HEK293 (cell line): ENCODE measurements at regions not wholly inside any gene's neighbourhood (a gene's known extent, or its start where the extent isn't known, plus 50 kb on each side); places are given as distances from the start of the nearest gene placed in this dataset.

Experiments
- CTCF ChIA-PET: fragments of 350-600 bp; formaldehyde crosslinking; extraction: SDS; loops from one replicate; lab custom pipeline; 2021; ENCODE audit warnings: antibody characterized with exemption; lab: Yijun Ruan, JAX
- POLR2A ChIA-PET: fragments of 300-600 bp; formaldehyde crosslinking; extraction: SDS; loops from one replicate; lab custom pipeline; 2020; ENCODE audit warnings: antibody characterized with exemption, inconsistent platforms; lab: Yijun Ruan, JAX
- H3K27ac ChIP-seq: fragments of 200-500 bp; sonication (Bioruptor generic); 2 replicates; pipeline ENCODE4 v1.5.1; 2014; ENCODE audit warnings: low read depth, low read length, control low read depth, inconsistent platforms; ENCODE audit errors: extremely low read depth
- H3K36me3 ChIP-seq, 2 experiments: fragments of 200-500 bp in 1 of 2; sonication (Bioruptor generic) in 1 of 2; 1 replicate in 1 of 2; 2 replicates in 1 of 2; pipeline ENCODE4 v1.5.1; 2014 to 2017; ENCODE audit warnings: inconsistent platforms in 2 of 2, low read length in 2 of 2; ENCODE audit not compliant: control insufficient read depth in 2 of 2, insufficient read depth in 1 of 2
- H3K4me1 ChIP-seq: fragments of 200-500 bp; sonication (Bioruptor generic); 2 replicates; pipeline ENCODE4 v1.5.1; 2014; ENCODE audit warnings: mild to moderate bottlenecking, low read length, inconsistent platforms; ENCODE audit not compliant: control insufficient read depth, insufficient read depth
- H3K4me3 ChIP-seq: 2 replicates; pipeline ENCODE4 v1.5.1; 2011; ENCODE audit warnings: low read depth, mild to moderate bottlenecking, control low read depth, low read length, moderate library complexity
- H3K9me3 ChIP-seq: fragments of 200-500 bp; sonication (Bioruptor generic); 2 replicates; pipeline ENCODE4 v1.5.1; 2014; ENCODE audit warnings: low read depth, low read length, inconsistent platforms; ENCODE audit not compliant: control insufficient read depth, insufficient read depth
- HOXD13 ChIP-seq: sonication (generic); formaldehyde crosslinking; IDR thresholded peaks from 2 replicates; pipeline ENCODE4 v1.8.0; 2022; ENCODE audit warnings: missing genetic modification reagents, borderline replicate concordance
- KLF1 ChIP-seq: fragments of 450-650 bp; formaldehyde crosslinking; IDR thresholded peaks from 2 replicates; pipeline ENCODE4 v1.5.1; 2016; ENCODE audit warnings: missing biosample characterization, missing genetic modification characterization
- KLF8 ChIP-seq: fragments of 450-650 bp; formaldehyde crosslinking; IDR thresholded peaks from 2 replicates; pipeline ENCODE4 v1.5.1; 2016; ENCODE audit warnings: missing biosample characterization, missing genetic modification characterization
- RBAK ChIP-seq: fragments of 450-650 bp; formaldehyde crosslinking; IDR thresholded peaks from 2 replicates; pipeline ENCODE4 v1.5.1; 2016; ENCODE audit warnings: missing biosample characterization, missing genetic modification characterization
- REPIN1 ChIP-seq: fragments of 450-650 bp; formaldehyde crosslinking; IDR thresholded peaks from 2 replicates; pipeline ENCODE4 v1.5.1; 2017; ENCODE audit warnings: missing biosample characterization, missing genetic modification characterization, low read depth
- SCRT1 ChIP-seq: fragments of 450-650 bp; formaldehyde crosslinking; IDR thresholded peaks from 2 replicates; pipeline ENCODE4 v1.5.1; 2016; ENCODE audit warnings: missing biosample characterization, missing genetic modification characterization, borderline replicate concordance
- SCRT2 ChIP-seq: fragments of 450-650 bp; formaldehyde crosslinking; IDR thresholded peaks from 2 replicates; pipeline ENCODE4 v1.5.1; 2016; ENCODE audit warnings: missing biosample characterization, missing genetic modification characterization
- TCF7L2 ChIP-seq: IDR thresholded peaks from 2 replicates; pipeline ENCODE4 v1.6.1; 2011; ENCODE audit warnings: low read depth, mild to moderate bottlenecking, inconsistent platforms, low read length, moderate library complexity, borderline replicate concordance
- YY1 ChIP-seq: fragments of 450-650 bp; formaldehyde crosslinking; IDR thresholded peaks from 2 replicates; pipeline ENCODE4 v1.5.1; 2018; ENCODE audit warnings: missing biosample characterization, missing genetic modification characterization
- YY2 ChIP-seq: fragments of 450-650 bp; formaldehyde crosslinking; IDR thresholded peaks from 2 replicates; pipeline ENCODE4 v1.5.1; 2016; ENCODE audit warnings: missing biosample characterization, missing genetic modification characterization
- ZBTB8A ChIP-seq: fragments of 450-650 bp; formaldehyde crosslinking; IDR thresholded peaks from 2 replicates; pipeline ENCODE4 v1.5.1; 2016; ENCODE audit warnings: missing biosample characterization, missing genetic modification characterization
- ZNF121 ChIP-seq: fragments of 450-650 bp; formaldehyde crosslinking; IDR thresholded peaks from 2 replicates; pipeline ENCODE4 v1.5.1; 2016; ENCODE audit warnings: missing biosample characterization, missing genetic modification characterization
- ZNF221 ChIP-seq: fragments of 450-650 bp; formaldehyde crosslinking; IDR thresholded peaks from 2 replicates; pipeline ENCODE4 v1.5.1; 2017; ENCODE audit warnings: missing biosample characterization, missing genetic modification characterization, borderline replicate concordance
- ZNF23 ChIP-seq: fragments of 450-650 bp; formaldehyde crosslinking; IDR thresholded peaks from 2 replicates; pipeline ENCODE4 v1.5.1; 2016; ENCODE audit warnings: missing biosample characterization, missing genetic modification characterization, borderline replicate concordance
- ZNF292 ChIP-seq: fragments of 450-650 bp; formaldehyde crosslinking; IDR thresholded peaks from 2 replicates; pipeline ENCODE4 v1.5.1; 2016; ENCODE audit warnings: low read depth, missing biosample characterization, missing genetic modification characterization, borderline replicate concordance
- ZNF324 ChIP-seq: fragments of 450-650 bp; formaldehyde crosslinking; IDR thresholded peaks from 2 replicates; pipeline ENCODE4 v1.5.1; 2016; ENCODE audit warnings: missing biosample characterization, missing genetic modification characterization
- ZNF341 ChIP-seq: fragments of 450-650 bp; formaldehyde crosslinking; IDR thresholded peaks from 2 replicates; pipeline ENCODE4; 2016; ENCODE audit warnings: low read depth, missing biosample characterization, missing genetic modification characterization
- ZNF366 ChIP-seq: fragments of 450-650 bp; formaldehyde crosslinking; conservative IDR thresholded peaks from 2 replicates; pipeline ENCODE4 v1.5.1; 2016; ENCODE audit warnings: missing biosample characterization, missing genetic modification characterization
- ZNF391 ChIP-seq: fragments of 450-650 bp; formaldehyde crosslinking; IDR thresholded peaks from 2 replicates; pipeline ENCODE4 v1.5.1; 2016; ENCODE audit warnings: low read depth, missing biosample characterization, missing genetic modification characterization, borderline replicate concordance
- ZNF423 ChIP-seq: fragments of 450-650 bp; formaldehyde crosslinking; IDR thresholded peaks from 2 replicates; pipeline ENCODE4 v1.5.1; 2016; ENCODE audit warnings: missing biosample characterization, missing genetic modification characterization
- ZNF426 ChIP-seq: fragments of 450-650 bp; formaldehyde crosslinking; IDR thresholded peaks from 2 replicates; pipeline ENCODE4 v1.5.1; 2017; ENCODE audit warnings: missing biosample characterization, missing genetic modification characterization, mild to moderate bottlenecking, inconsistent platforms, moderate library complexity
- ZNF473 ChIP-seq: fragments of 450-650 bp; formaldehyde crosslinking; IDR thresholded peaks from 2 replicates; pipeline ENCODE4 v1.5.1; 2017; ENCODE audit warnings: missing biosample characterization, missing genetic modification characterization
- ZNF501 ChIP-seq: fragments of 450-650 bp; formaldehyde crosslinking; IDR thresholded peaks from 2 replicates; pipeline ENCODE4 v1.5.1; 2016; ENCODE audit warnings: missing biosample characterization, missing genetic modification characterization
- ZNF521 ChIP-seq: fragments of 450-650 bp; formaldehyde crosslinking; IDR thresholded peaks from 2 replicates; pipeline ENCODE4 v1.5.1; 2017; ENCODE audit warnings: missing biosample characterization, mild to moderate bottlenecking, missing genetic modification characterization
- ZNF544 ChIP-seq: fragments of 450-650 bp; formaldehyde crosslinking; IDR thresholded peaks from 2 replicates; pipeline ENCODE4 v1.5.0; 2017; ENCODE audit warnings: missing biosample characterization, missing genetic modification characterization
- ZNF585B ChIP-seq: fragments of 450-650 bp; formaldehyde crosslinking; IDR thresholded peaks from 2 replicates; pipeline ENCODE4 v1.5.1; 2016; ENCODE audit warnings: missing biosample characterization, missing genetic modification characterization
- ZNF704 ChIP-seq: fragments of 450-650 bp; formaldehyde crosslinking; IDR thresholded peaks from 2 replicates; pipeline ENCODE4 v1.5.1; 2016; ENCODE audit warnings: missing biosample characterization, missing genetic modification characterization
- ZNF747 ChIP-seq: fragments of 450-650 bp; formaldehyde crosslinking; IDR thresholded peaks from 2 replicates; pipeline ENCODE4 v1.5.1; 2016; ENCODE audit warnings: missing biosample characterization, missing genetic modification characterization
- ZNF830 ChIP-seq: fragments of 450-650 bp; IDR thresholded peaks from 2 replicates; pipeline ENCODE4 v1.5.0; 2018; ENCODE audit warnings: missing biosample characterization, missing genetic modification characterization, low read depth, mild to moderate bottlenecking, moderate library complexity
- ZSCAN23 ChIP-seq: fragments of 450-650 bp; formaldehyde crosslinking; IDR thresholded peaks from 2 replicates; pipeline ENCODE4 v1.5.1; 2016; ENCODE audit warnings: missing biosample characterization, missing genetic modification characterization
- TF ChIP-seq, protein P1 (sequence below): fragments of 450-650 bp; formaldehyde crosslinking; IDR thresholded peaks from 2 replicates; pipeline ENCODE4 v1.5.1; 2016; ENCODE audit warnings: missing biosample characterization, missing genetic modification characterization
- TF ChIP-seq, protein P2 (sequence below): fragments of 450-650 bp; formaldehyde crosslinking; IDR thresholded peaks from 2 replicates; pipeline ENCODE4 v1.5.1; 2016; ENCODE audit warnings: missing biosample characterization, missing genetic modification characterization, low read depth

- H3K4me3 ChIP-seq, result no peak overlapping the region
- TF ChIP-seq ZNF473 (tag by site-specific recombination) (no peak), ZNF585B (tag by site-specific recombination) (no peak), TCF7L2 (no peak), ZNF544 (tag by site-specific recombination) (no peak), ZNF292 (tag by site-specific recombination) (no peak), SCRT1 (tag by site-specific recombination) (no peak), ZNF423 (tag by site-specific recombination) (no peak), ZNF121 (tag by site-specific recombination) (no peak), ZBTB8A (tag by site-specific recombination) (no peak), ZNF521 (tag by site-specific recombination) (no peak), YY1 (tag by site-specific recombination) (no peak), YY2 (tag by site-specific recombination) (no peak), ZNF704 (tag by site-specific recombination) (no peak), ZNF23 (no peak)
- TF ChIP-seq, protein P1, sequence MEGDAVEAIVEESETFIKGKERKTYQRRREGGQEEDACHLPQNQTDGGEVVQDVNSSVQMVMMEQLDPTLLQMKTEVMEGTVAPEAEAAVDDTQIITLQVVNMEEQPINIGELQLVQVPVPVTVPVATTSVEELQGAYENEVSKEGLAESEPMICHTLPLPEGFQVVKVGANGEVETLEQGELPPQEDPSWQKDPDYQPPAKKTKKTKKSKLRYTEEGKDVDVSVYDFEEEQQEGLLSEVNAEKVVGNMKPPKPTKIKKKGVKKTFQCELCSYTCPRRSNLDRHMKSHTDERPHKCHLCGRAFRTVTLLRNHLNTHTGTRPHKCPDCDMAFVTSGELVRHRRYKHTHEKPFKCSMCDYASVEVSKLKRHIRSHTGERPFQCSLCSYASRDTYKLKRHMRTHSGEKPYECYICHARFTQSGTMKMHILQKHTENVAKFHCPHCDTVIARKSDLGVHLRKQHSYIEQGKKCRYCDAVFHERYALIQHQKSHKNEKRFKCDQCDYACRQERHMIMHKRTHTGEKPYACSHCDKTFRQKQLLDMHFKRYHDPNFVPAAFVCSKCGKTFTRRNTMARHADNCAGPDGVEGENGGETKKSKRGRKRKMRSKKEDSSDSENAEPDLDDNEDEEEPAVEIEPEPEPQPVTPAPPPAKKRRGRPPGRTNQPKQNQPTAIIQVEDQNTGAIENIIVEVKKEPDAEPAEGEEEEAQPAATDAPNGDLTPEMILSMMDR (tag by site-specific recombination), result no peak
- H3K36me3 ChIP-seq, result no peaks in the 10 kb centered on the region
- H3K27ac ChIP-seq, result no peak overlapping the region
- CTCF ChIA-PET, result no interaction called here
- POLR2A ChIA-PET, result no interaction called here
- H3K4me1 ChIP-seq, result no peaks in the 10 kb centered on the region
- H3K9me3 ChIP-seq, result no peaks in the 10 kb centered on the region
These were observed 291.6 kb downstream of the IL20RB start for GRCh38 chr3:137249311-137249940.

GRCh38 chr3:137259089-137259488 is 301.3 kb downstream of the IL20RB start:
- Histone ChIP-seq H3K27ac (no peak overlapping the region), H3K36me3 (no peaks in the 10 kb centered on the region), H3K4me3 (no peak overlapping the region), H3K4me1 (no peaks in the 10 kb centered on the region), H3K9me3 (no peaks in the 10 kb centered on the region)
- ChIA-PET POLR2A (no interaction called here), CTCF (no interaction called here)
- TF ChIP-seq ZNF221, result no peak
- no peak for TF ChIP-seq ZSCAN23 (tag by site-specific recombination)
- TF ChIP-seq ZNF501 (tag by site-specific recombination), result no peak
- no peak for TF ChIP-seq HOXD13 (CRISPR knock-in tag)
- no peak for TF ChIP-seq ZNF366
- no peak for TF ChIP-seq KLF1 (tag by site-specific recombination)
- TF ChIP-seq, protein P2, sequence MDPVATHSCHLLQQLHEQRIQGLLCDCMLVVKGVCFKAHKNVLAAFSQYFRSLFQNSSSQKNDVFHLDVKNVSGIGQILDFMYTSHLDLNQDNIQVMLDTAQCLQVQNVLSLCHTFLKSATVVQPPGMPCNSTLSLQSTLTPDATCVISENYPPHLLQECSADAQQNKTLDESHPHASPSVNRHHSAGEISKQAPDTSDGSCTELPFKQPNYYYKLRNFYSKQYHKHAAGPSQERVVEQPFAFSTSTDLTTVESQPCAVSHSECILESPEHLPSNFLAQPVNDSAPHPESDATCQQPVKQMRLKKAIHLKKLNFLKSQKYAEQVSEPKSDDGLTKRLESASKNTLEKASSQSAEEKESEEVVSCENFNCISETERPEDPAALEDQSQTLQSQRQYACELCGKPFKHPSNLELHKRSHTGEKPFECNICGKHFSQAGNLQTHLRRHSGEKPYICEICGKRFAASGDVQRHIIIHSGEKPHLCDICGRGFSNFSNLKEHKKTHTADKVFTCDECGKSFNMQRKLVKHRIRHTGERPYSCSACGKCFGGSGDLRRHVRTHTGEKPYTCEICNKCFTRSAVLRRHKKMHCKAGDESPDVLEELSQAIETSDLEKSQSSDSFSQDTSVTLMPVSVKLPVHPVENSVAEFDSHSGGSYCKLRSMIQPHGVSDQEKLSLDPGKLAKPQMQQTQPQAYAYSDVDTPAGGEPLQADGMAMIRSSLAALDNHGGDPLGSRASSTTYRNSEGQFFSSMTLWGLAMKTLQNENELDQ (tag by site-specific recombination), result no peak
- no peak for TF ChIP-seq ZNF747 (tag by site-specific recombination)
- TF ChIP-seq ZNF391 (tag by site-specific recombination), result no peak
- no peak for TF ChIP-seq SCRT2
- TF ChIP-seq ZNF324 (tag by site-specific recombination), result no peak
- no peak for TF ChIP-seq ZNF341 (tag by site-specific recombination)
- no peak for TF ChIP-seq ZNF426
- TF ChIP-seq RBAK, result no peak
- no peak for TF ChIP-seq REPIN1
- TF ChIP-seq ZNF830, result no peak
- TF ChIP-seq KLF8 (tag by site-specific recombination), result no peak
